Mammary epithelial cell (primary cell): ENCODE measurements at regions not wholly inside any gene's neighbourhood (a gene's known extent, or its start where the extent isn't known, plus 50 kb on each side); places are given as distances from the start of the nearest gene placed in this dataset.

Experiments
- EZH2 ChIP-seq: IDR thresholded peaks from 2 replicates; pipeline ENCODE4 v1.6.1; 2012; ENCODE audit warnings: low read length, inconsistent platforms, borderline replicate concordance
- TF ChIP-seq, protein P1 (sequence below), 2 donors: IDR thresholded peaks in 1 of 2; conservative IDR thresholded peaks in 1 of 2; 2 replicates each; pipeline ENCODE4 v1.5.1; 2011 to 2012; ENCODE audit warnings: inconsistent platforms in 2 of 2, low read length in 2 of 2, mild to moderate bottlenecking in 2 of 2, control low read depth in 1 of 2, low read depth in 1 of 2; ENCODE audit not compliant: insufficient read depth in 1 of 2; ENCODE audit errors: extremely low read depth in 1 of 2

GRCh38 chr7:46583656-46584055 lies 662.6 kb upstream of the IGFBP3 start:
- TF ChIP-seq, protein P1, sequence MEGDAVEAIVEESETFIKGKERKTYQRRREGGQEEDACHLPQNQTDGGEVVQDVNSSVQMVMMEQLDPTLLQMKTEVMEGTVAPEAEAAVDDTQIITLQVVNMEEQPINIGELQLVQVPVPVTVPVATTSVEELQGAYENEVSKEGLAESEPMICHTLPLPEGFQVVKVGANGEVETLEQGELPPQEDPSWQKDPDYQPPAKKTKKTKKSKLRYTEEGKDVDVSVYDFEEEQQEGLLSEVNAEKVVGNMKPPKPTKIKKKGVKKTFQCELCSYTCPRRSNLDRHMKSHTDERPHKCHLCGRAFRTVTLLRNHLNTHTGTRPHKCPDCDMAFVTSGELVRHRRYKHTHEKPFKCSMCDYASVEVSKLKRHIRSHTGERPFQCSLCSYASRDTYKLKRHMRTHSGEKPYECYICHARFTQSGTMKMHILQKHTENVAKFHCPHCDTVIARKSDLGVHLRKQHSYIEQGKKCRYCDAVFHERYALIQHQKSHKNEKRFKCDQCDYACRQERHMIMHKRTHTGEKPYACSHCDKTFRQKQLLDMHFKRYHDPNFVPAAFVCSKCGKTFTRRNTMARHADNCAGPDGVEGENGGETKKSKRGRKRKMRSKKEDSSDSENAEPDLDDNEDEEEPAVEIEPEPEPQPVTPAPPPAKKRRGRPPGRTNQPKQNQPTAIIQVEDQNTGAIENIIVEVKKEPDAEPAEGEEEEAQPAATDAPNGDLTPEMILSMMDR (conservative IDR thresholded peaks at IDR 0.05 in 1 of 2, IDR thresholded peaks at IDR 0.05 in 1 of 2; ENCODE audit: extremely low read depth in 1 of 2, insufficient read depth in 1 of 2, low read depth in 1 of 2, low read length in 2 of 2): no peak
- no peak for TF ChIP-seq EZH2
